ENCODE measurements at regions not wholly inside any gene's neighbourhood (a gene's known extent, or its start where the extent isn't known, plus 50 kb on each side); places are given as distances from the start of the nearest gene placed in this dataset.

DNA sequence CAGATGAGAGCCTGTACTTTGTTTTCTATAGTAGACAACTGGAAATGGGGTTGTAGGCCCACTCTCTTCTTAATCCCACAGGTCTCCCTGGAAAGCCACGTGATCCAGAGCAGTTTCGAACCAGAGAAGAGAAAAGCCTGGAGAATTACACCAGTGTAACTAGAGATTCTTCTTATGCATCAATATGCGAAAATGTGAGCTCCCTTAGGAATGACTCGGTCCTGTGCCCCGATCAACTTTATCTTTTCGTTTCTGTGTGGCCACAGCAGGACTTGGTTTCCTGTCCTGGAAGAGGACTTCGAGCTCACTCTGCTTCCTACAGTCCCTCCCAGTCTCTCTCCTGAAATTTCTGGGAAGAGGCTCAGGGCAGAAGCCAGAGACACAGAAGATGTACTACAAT lies 73.8 kb upstream of the TPM1 start:
- no peak for TF ChIP-seq EZH2 (IDR thresholded peaks at IDR 0.05; ENCODE audit: borderline replicate concordance, low read depth, low read length, poor library complexity, severe bottlenecking)
- TF ChIP-seq, protein P1, sequence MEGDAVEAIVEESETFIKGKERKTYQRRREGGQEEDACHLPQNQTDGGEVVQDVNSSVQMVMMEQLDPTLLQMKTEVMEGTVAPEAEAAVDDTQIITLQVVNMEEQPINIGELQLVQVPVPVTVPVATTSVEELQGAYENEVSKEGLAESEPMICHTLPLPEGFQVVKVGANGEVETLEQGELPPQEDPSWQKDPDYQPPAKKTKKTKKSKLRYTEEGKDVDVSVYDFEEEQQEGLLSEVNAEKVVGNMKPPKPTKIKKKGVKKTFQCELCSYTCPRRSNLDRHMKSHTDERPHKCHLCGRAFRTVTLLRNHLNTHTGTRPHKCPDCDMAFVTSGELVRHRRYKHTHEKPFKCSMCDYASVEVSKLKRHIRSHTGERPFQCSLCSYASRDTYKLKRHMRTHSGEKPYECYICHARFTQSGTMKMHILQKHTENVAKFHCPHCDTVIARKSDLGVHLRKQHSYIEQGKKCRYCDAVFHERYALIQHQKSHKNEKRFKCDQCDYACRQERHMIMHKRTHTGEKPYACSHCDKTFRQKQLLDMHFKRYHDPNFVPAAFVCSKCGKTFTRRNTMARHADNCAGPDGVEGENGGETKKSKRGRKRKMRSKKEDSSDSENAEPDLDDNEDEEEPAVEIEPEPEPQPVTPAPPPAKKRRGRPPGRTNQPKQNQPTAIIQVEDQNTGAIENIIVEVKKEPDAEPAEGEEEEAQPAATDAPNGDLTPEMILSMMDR (conservative IDR thresholded peaks at IDR 0.05; ENCODE audit: low read depth, low read length): no peak

Measured in A673 (cell line).